GM18505 (cell line): ENCODE measurements at regions not wholly inside any gene's neighbourhood (a gene's known extent, or its start where the extent isn't known, plus 50 kb on each side); places are given as distances from the start of the nearest gene placed in this dataset.
A peak's percentile ranks its signal among the peaks of the same experiment; 100 is the strongest.
"Not testable (repeated sequence)": the region's sequence is repeated elsewhere in the genome, so short reads cannot be mapped to it uniquely, and the experiment has no call there.

Source experiments
- ATAC-seq: cut with Tn5 transposase; IDR thresholded peaks from one replicate; pipeline ENCODE4 v1.9.1; 2021; ENCODE audit not compliant: unreplicated experiment
- POLR2A ChIP-seq: IDR thresholded peaks from 4 replicates; pipeline ENCODE4 v1.6.1; 2011; ENCODE audit warnings: borderline replicate concordance; ENCODE audit not compliant: insufficient read depth, insufficient read length; ENCODE audit errors: extremely low read depth

GRCh38 chr5:91315701-91316100, 67.4 kb downstream of the ARRDC3 start:
- TF ChIP-seq POLR2A: no peak
- ATAC-seq: no peak

- ATAC-seq: peak; percentile 71
- TF ChIP-seq POLR2A: no peak
Measured at GRCh38 chr5:91313757-91314673, 69.1 kb downstream of the ARRDC3 start.

GRCh38 chr5:91312698-91313097, 70.4 kb downstream of the ARRDC3 start:
- no peak for ATAC-seq
- TF ChIP-seq POLR2A: no peak

GRCh38 chr5:91311697-91312501, 71.2 kb downstream of the ARRDC3 start:
- peak; percentile 87 for ATAC-seq
- TF ChIP-seq POLR2A: no peak

- peak; percentile 1 for ATAC-seq
- no peak for TF ChIP-seq POLR2A
Measured at GRCh38 chr5:91311168-91311696, 71.9 kb downstream of the ARRDC3 start.

GRCh38 chr5:91308157-91308556, 75.0 kb downstream of the ARRDC3 start:
- ATAC-seq: not testable (repeated sequence)

GRCh38 chr5:91307048-91307447, 76.1 kb downstream of the ARRDC3 start:
- no peak for TF ChIP-seq POLR2A
- ATAC-seq: no peak

GRCh38 chr5:91306497-91306896, 76.6 kb downstream of the ARRDC3 start:
- TF ChIP-seq POLR2A: no peak
- ATAC-seq: no peak

GRCh38 chr5:91305640-91306039, 77.5 kb downstream of the ARRDC3 start:
- no peak for TF ChIP-seq POLR2A

GRCh38 chr5:91304015-91304414, 79.1 kb downstream of the ARRDC3 start:
- ATAC-seq: not testable (repeated sequence)

More at GRCh38 chr5:91305640-91306039, 77.5 kb downstream of the ARRDC3 start:
- no peak for ATAC-seq

- TF ChIP-seq POLR2A: no peak
- ATAC-seq: no peak
Measured at GRCh38 chr5:91302958-91303357, 80.2 kb downstream of the ARRDC3 start.

GRCh38 chr5:91302305-91302704, 80.8 kb downstream of the ARRDC3 start:
- no peak for TF ChIP-seq POLR2A
- ATAC-seq: no peak

GRCh38 chr5:91301106-91301846, 81.8 kb downstream of the ARRDC3 start:
- no peak for TF ChIP-seq POLR2A
- ATAC-seq: no peak

GRCh38 chr5:91297994-91298393, 85.1 kb downstream of the ARRDC3 start:
- ATAC-seq: no peak
- TF ChIP-seq POLR2A: no peak

GRCh38 chr5:91296674-91297143, 86.4 kb downstream of the ARRDC3 start:
- no peak for ATAC-seq
- no peak for TF ChIP-seq POLR2A

GRCh38 chr5:91296102-91296501, 87.0 kb downstream of the ARRDC3 start:
- ATAC-seq: not testable (repeated sequence)
